HepG2 (cell line): ENCODE measurements at regions not wholly inside any gene's neighbourhood (a gene's known extent, or its start where the extent isn't known, plus 50 kb on each side); places are given as distances from the start of the nearest gene placed in this dataset.

ENCODE experiments used
- PBX3 ChIP-seq: sonication (generic); formaldehyde crosslinking; IDR thresholded peaks from 2 replicates; pipeline ENCODE4 v1.8.1; 2023; ENCODE audit warnings: missing genetic modification reagents, inconsistent platforms, borderline replicate concordance
- TMF1 ChIP-seq: sonication (generic); formaldehyde crosslinking; IDR thresholded peaks from 2 replicates; pipeline ENCODE4 v1.8.1; 2022; ENCODE audit warnings: low read depth, missing genetic modification reagents
- ZFP36 ChIP-seq: fragments of 150-350 bp; IDR thresholded peaks from 2 replicates; pipeline ENCODE4 v1.6.1; 2018; ENCODE audit warnings: borderline replicate concordance, low read length, low read depth; ENCODE audit not compliant: partially characterized antibody
- ZNF101 ChIP-seq: sonication (generic); formaldehyde crosslinking; IDR thresholded peaks from 2 replicates; pipeline ENCODE4 v1.4.0; 2020; ENCODE audit warnings: mild to moderate bottlenecking, low read depth, missing genetic modification reagents, borderline replicate concordance
- ZNF574 ChIP-seq: sonication (generic); formaldehyde crosslinking; IDR thresholded peaks from 2 replicates; pipeline ENCODE4 v1.4.0; 2020; ENCODE audit warnings: missing genetic modification reagents
- TF ChIP-seq, protein P1 (sequence below): sonication (generic); formaldehyde crosslinking; IDR thresholded peaks from 2 replicates; pipeline ENCODE4 v1.5.0; 2020; ENCODE audit warnings: mild to moderate bottlenecking, missing genetic modification reagents, moderate library complexity

- no peak for TF ChIP-seq ZNF574 (CRISPR knock-in tag)
- TF ChIP-seq TMF1 (CRISPR knock-in tag) = no peak
- TF ChIP-seq ZFP36 = no peak
- no peak for TF ChIP-seq PBX3
- TF ChIP-seq, protein P1, sequence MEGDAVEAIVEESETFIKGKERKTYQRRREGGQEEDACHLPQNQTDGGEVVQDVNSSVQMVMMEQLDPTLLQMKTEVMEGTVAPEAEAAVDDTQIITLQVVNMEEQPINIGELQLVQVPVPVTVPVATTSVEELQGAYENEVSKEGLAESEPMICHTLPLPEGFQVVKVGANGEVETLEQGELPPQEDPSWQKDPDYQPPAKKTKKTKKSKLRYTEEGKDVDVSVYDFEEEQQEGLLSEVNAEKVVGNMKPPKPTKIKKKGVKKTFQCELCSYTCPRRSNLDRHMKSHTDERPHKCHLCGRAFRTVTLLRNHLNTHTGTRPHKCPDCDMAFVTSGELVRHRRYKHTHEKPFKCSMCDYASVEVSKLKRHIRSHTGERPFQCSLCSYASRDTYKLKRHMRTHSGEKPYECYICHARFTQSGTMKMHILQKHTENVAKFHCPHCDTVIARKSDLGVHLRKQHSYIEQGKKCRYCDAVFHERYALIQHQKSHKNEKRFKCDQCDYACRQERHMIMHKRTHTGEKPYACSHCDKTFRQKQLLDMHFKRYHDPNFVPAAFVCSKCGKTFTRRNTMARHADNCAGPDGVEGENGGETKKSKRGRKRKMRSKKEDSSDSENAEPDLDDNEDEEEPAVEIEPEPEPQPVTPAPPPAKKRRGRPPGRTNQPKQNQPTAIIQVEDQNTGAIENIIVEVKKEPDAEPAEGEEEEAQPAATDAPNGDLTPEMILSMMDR = no peak
- TF ChIP-seq ZNF101 (CRISPR knock-in tag) = no peak
Observed at GRCh38 chr3:74420538-74421124, 193.8 kb downstream of the CNTN3 start.
